ENCODE measurements at regions not wholly inside any gene's neighbourhood (a gene's known extent, or its start where the extent isn't known, plus 50 kb on each side); places are given as distances from the start of the nearest gene placed in this dataset.

- H3K4me3 ChIP-seq (replicated peaks in 1 of 3; ENCODE audit: insufficient read depth in 1 of 3, low read depth in 1 of 3, low read length in 3 of 3): no peak overlapping the region
- peaks cover 1% of the 10 kb centered on the region for H3K9me3 ChIP-seq (replicated peaks; ENCODE audit: control insufficient read depth, insufficient read depth, low read length)
- TF ChIP-seq MYC (IDR thresholded peaks at IDR 0.05; ENCODE audit: low read depth, low read length): no peak
- TF ChIP-seq, protein P1, sequence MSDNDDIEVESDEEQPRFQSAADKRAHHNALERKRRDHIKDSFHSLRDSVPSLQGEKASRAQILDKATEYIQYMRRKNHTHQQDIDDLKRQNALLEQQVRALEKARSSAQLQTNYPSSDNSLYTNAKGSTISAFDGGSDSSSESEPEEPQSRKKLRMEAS (IDR thresholded peaks at IDR 0.05; ENCODE audit: insufficient read depth, insufficient read length): no peak
- TF ChIP-seq POLR2AphosphoS5 (IDR thresholded peaks at IDR 0.05; ENCODE audit: insufficient read depth, low read depth, low read length): no peak
- no peak for TF ChIP-seq EZH2 (IDR thresholded peaks at IDR 0.05; ENCODE audit: borderline replicate concordance, low read depth, low read length, severe bottlenecking)
- TF ChIP-seq FOS (IDR thresholded peaks at IDR 0.05; ENCODE audit: borderline replicate concordance, insufficient read depth, low read length): no peak
- TF ChIP-seq, protein P2, sequence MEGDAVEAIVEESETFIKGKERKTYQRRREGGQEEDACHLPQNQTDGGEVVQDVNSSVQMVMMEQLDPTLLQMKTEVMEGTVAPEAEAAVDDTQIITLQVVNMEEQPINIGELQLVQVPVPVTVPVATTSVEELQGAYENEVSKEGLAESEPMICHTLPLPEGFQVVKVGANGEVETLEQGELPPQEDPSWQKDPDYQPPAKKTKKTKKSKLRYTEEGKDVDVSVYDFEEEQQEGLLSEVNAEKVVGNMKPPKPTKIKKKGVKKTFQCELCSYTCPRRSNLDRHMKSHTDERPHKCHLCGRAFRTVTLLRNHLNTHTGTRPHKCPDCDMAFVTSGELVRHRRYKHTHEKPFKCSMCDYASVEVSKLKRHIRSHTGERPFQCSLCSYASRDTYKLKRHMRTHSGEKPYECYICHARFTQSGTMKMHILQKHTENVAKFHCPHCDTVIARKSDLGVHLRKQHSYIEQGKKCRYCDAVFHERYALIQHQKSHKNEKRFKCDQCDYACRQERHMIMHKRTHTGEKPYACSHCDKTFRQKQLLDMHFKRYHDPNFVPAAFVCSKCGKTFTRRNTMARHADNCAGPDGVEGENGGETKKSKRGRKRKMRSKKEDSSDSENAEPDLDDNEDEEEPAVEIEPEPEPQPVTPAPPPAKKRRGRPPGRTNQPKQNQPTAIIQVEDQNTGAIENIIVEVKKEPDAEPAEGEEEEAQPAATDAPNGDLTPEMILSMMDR (IDR thresholded peaks at IDR 0.05; ENCODE audit: extremely low read depth in 1 of 2, insufficient read depth in 1 of 2, low read depth in 1 of 2, low read length in 2 of 2): no peak
- TF ChIP-seq POLR2A (IDR thresholded peaks at IDR 0.05; ENCODE audit: low read depth, low read length): no peak
- TF ChIP-seq JUN (IDR thresholded peaks at IDR 0.05; ENCODE audit: borderline replicate concordance, insufficient read depth, insufficient read length, low read depth): no peak
- no peak for TF ChIP-seq GATA2 (IDR thresholded peaks at IDR 0.05; ENCODE audit: insufficient read depth, insufficient read length, low read depth, low read length)
- H2AFZ ChIP-seq (ENCODE audit: low read depth, low read length): no peak overlapping the region
- no peak overlapping the region for H3K4me2 ChIP-seq (ENCODE audit: insufficient read depth, low read length)
- H3K79me2 ChIP-seq (ENCODE audit: control insufficient read depth, insufficient read depth, low read length): no peaks in the 10 kb centered on the region
- H3K27ac ChIP-seq (ENCODE audit: insufficient read depth, low read depth, low read length): no peak overlapping the region
- H3K4me1 ChIP-seq (ENCODE audit: control insufficient read depth, extremely low read depth, insufficient read depth, low read length): no peaks in the 10 kb centered on the region
- no peaks in the 10 kb centered on the region for H3K27me3 ChIP-seq (ENCODE audit: control insufficient read depth in 2 of 2, insufficient read depth in 2 of 2, low read length in 2 of 2)
- intact Hi-C loops (cut with micrococcal nuclease): no loop called here
- BruUV-seq (replicated peaks): no TSS peak
- no peaks in the 10 kb centered on the region for H3K9me1 ChIP-seq (replicated peaks; ENCODE audit: control insufficient read depth, extremely low read depth, insufficient read depth, low read length)
- dilution Hi-C loops (cut with MboI; ENCODE audit: extremely low pct_ligation_motif_present, low sequenced_read_pairs): no loop called here
- no peaks in the 10 kb centered on the region for H4K20me1 ChIP-seq (replicated peaks; ENCODE audit: control insufficient read depth, extremely low read depth, insufficient read depth, low read length)
- no peak for FAIRE-seq
- CTCF ChIA-PET: no interaction called here
- no peak overlapping the region for H3K9ac ChIP-seq (replicated peaks; ENCODE audit: extremely low read depth, insufficient read depth, low read length)
- POLR2A ChIA-PET: no interaction called here
- no peak for DNase-seq (ENCODE audit: low read depth, low spot score)
- H3K36me3 ChIP-seq (ENCODE audit: control insufficient read depth in 2 of 2, extremely low read depth in 1 of 2, insufficient read depth in 2 of 2, low read length in 2 of 2): no peaks in the 10 kb centered on the region
These were observed 161.5 kb upstream of the SALL1 start for GRCh38 chr16:51312363-51313150.

All from endothelial cell of umbilical vein (primary cell).